Upper lobe of right lung (tissue), 1 donor: ENCODE measurements at regions not wholly inside any gene's neighbourhood (a gene's known extent, or its start where the extent isn't known, plus 50 kb on each side); places are given as distances from the start of the nearest gene placed in this dataset.

Source experiments
- ATAC-seq: fragments of 200-7000 bp; cut with Tn5 transposase; one replicate; pipeline ENCODE4 v1.9.1; 2020; ENCODE audit warnings: mild to moderate bottlenecking, moderate library complexity
- DNase-seq: peaks from one replicate; pipeline ENCODE4 v3.0.0-alpha.2; 2020
- H3K27ac ChIP-seq: fragments of 200-600 bp; one replicate; pipeline ENCODE4 v1.8.0; 2022
- H3K27me3 ChIP-seq: fragments of 200-600 bp; one replicate; pipeline ENCODE4 v1.8.0; 2022; ENCODE audit warnings: mild to moderate bottlenecking
- H3K36me3 ChIP-seq: fragments of 200-600 bp; one replicate; pipeline ENCODE4 v1.8.0; 2022
- H3K4me1 ChIP-seq: fragments of 200-600 bp; one replicate; pipeline ENCODE4 v1.8.0; 2022
- H3K4me3 ChIP-seq: fragments of 200-600 bp; one replicate; pipeline ENCODE4 v1.8.0; 2022; ENCODE audit warnings: mild to moderate bottlenecking
- H3K9me3 ChIP-seq: fragments of 200-600 bp; one replicate; pipeline ENCODE4 v1.8.0; 2022
- intact Hi-C: fragments of 100-400 bp; cut with DNase I; formaldehyde crosslinking; loops from one replicate; pipeline ENCODE4 v1.11.0; 2022
- TF ChIP-seq, protein P1 (sequence below): fragments of 200-600 bp; IDR thresholded peaks from one replicate; pipeline ENCODE4 v1.8.0; 2022; ENCODE audit warnings: antibody characterized with exemption
- donor health status: DM: no; HTN: yes; CAD: no; lungs with severe emphysema.

DNA sequence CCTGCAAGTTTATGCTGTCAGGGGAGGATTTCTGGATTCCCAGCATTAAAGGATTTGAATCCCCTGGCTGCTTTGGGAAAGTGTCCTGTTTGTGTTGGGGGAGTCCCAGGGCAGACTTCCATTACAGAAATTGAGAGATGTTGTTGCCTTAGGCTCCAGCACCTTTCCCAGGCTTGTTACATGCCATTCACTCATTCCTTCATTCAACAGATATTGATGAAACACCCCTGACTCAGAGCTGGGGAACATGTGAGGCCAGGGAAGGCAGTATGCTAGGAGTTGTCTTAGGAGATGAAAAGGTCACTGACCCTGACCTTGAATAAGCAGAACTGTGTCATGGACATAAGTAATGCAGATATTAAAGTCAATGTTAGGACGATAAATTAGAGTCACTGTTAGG, 161.7 kb downstream of the NTMT2 start:
- intact Hi-C loops: no loop called here
- Histone ChIP-seq H3K4me3 (no peak overlapping the region), H3K27me3 (no peaks in the 10 kb centered on the region), H3K9me3 (no peaks in the 10 kb centered on the region), H3K36me3 (no peaks in the 10 kb centered on the region), H3K27ac (no peak overlapping the region), H3K4me1 (peaks cover 8% of the 10 kb centered on the region)
- TF ChIP-seq, protein P1, sequence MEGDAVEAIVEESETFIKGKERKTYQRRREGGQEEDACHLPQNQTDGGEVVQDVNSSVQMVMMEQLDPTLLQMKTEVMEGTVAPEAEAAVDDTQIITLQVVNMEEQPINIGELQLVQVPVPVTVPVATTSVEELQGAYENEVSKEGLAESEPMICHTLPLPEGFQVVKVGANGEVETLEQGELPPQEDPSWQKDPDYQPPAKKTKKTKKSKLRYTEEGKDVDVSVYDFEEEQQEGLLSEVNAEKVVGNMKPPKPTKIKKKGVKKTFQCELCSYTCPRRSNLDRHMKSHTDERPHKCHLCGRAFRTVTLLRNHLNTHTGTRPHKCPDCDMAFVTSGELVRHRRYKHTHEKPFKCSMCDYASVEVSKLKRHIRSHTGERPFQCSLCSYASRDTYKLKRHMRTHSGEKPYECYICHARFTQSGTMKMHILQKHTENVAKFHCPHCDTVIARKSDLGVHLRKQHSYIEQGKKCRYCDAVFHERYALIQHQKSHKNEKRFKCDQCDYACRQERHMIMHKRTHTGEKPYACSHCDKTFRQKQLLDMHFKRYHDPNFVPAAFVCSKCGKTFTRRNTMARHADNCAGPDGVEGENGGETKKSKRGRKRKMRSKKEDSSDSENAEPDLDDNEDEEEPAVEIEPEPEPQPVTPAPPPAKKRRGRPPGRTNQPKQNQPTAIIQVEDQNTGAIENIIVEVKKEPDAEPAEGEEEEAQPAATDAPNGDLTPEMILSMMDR: no peak
- no peak for DNase-seq
- ATAC-seq: no peak

DNA sequence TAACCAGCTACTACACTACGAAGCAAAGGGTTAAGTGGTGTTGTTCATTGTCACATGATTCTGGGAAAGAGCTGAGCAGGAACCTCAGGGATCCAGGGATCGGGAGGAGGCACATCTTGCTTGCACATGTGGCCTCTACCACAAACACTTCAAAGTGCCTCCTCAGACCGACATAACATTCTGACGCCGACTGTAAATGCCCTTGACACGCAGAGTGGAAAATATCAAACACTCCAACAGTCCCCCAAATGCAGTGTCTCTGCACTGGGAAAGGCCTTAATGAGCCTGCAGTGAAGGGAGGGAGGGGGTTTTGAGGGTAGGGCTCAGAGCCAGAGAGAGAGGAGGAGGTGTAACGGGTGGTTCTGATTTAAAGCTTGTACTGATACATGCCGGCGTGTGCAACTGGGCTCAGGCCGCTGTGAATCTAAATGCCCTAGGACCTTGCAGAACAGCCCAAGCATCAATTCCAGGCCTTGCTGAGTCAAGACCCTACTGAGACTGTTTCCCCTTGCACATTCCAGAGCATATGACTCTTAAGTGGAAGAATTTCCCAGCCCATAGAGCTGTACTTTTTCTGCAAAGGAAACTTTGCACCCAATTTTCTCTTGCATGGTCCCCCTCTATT, 163.7 kb downstream of the NTMT2 start:
- Histone ChIP-seq H3K4me3 (no peak overlapping the region), H3K27ac (no peak overlapping the region), H3K4me1 (peaks cover 8% of the 10 kb centered on the region), H3K36me3 (no peaks in the 10 kb centered on the region), H3K27me3 (no peaks in the 10 kb centered on the region), H3K9me3 (no peaks in the 10 kb centered on the region)
- TF ChIP-seq, protein P1: no peak
- DNase-seq (no peak), ATAC-seq (peak; percentile 58)
- intact Hi-C loops: no loop called here

DNA sequence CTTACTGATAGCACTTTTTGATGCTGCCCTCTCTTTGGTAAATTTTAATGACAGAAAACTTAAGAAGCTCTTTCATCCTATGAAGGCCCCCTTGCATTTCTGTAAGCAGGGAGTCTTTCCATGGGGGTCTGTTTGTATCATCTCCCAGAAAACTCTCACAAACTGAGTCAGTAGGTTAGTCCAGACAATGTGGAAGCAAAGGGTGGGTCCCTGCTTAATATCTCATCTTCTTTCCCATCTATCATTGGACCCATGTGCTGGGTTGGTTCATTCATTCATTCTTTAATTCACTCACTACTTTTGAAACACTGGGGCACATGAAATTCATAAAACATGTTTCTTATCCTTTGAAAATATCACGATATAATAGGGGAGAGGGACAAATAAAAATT, 164.3 kb downstream of the NTMT2 start:
- ATAC-seq: no peak
- Histone ChIP-seq H3K27ac (no peak overlapping the region), H3K4me3 (no peak overlapping the region), H3K4me1 (peaks cover 8% of the 10 kb centered on the region), H3K36me3 (no peaks in the 10 kb centered on the region), H3K9me3 (no peaks in the 10 kb centered on the region), H3K27me3 (no peaks in the 10 kb centered on the region)
- intact Hi-C loops: no loop called here
- TF ChIP-seq, protein P1: no peak
- DNase-seq: no peak

DNA sequence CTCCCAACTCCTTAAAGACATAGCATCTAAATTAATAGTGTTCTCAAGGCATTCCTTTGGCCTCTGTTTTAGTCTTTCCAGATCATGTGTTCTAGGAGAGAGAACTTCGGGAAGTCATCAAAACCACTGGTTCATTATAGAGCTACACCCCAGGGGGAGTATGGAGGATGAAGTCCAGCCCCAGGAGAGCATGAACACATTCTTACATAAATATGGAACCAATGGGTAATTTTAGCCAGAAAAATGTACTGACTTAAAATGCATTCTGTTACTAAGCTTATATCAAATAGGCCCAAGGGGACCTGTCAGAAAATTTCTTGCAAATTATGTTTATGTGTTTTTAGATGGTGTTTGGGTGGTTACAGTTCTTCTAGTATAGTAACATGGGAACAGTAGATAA, 165.2 kb downstream of the NTMT2 start:
- intact Hi-C loops: no loop called here
- TF ChIP-seq, protein P1: no peak
- DNase-seq: no peak

DNA sequence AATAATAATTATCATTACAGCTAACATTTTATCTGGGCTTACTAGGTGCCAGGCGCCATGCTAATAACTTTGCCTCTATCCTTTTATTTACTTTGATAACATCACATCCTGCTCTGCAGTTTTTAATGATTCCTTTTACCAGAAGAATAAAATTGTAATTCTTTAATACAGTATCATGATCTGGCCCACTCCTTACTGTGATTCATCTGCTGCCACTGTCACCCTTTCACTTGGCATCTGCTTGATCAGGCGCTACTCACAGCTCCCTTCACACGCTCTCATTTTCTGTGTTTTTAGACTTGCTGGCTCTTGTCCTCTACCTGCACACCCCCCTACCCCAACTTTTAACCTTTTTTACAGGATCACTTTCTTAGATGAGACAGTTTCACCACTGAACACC, 167.5 kb downstream of the NTMT2 start:
- DNase-seq (no peak), ATAC-seq (no peak)
- peaks cover 8% of the 10 kb centered on the region for H3K4me1 ChIP-seq
- H3K27ac ChIP-seq: no peak overlapping the region
- H3K36me3 ChIP-seq: no peaks in the 10 kb centered on the region
- TF ChIP-seq, protein P1: no peak
- H3K9me3 ChIP-seq: no peaks in the 10 kb centered on the region
- intact Hi-C loops: no loop called here
- H3K27me3 ChIP-seq: no peaks in the 10 kb centered on the region
- H3K4me3 ChIP-seq: no peak overlapping the region

More for the DNA sequence above, 165.2 kb downstream of the NTMT2 start:
- no peak overlapping the region for H3K27ac ChIP-seq
- no peak overlapping the region for H3K4me3 ChIP-seq
- no peaks in the 10 kb centered on the region for H3K9me3 ChIP-seq
- H3K4me1 ChIP-seq: peaks cover 8% of the 10 kb centered on the region
- no peaks in the 10 kb centered on the region for H3K27me3 ChIP-seq
- no peak for ATAC-seq
- no peaks in the 10 kb centered on the region for H3K36me3 ChIP-seq

DNA sequence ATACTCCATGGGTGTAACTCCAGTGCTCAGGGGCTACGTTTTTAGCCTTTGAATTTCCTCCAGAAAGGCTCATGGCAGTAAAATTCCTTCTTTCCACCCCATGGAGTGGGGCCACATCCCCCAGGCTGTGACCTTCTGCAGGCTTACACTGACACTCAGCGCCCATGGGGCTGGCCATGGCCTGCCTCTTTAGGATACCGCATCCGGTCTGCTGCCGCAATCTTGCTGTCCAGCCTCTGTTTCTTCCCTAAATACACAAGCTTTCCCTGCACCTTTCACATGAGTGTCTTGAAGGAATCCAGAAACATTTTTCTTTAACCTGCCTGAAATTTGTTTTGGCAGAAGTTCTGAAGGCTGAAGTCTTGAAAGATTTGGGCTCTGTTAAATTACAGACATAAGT, 170.5 kb downstream of the NTMT2 start:
- no peak overlapping the region for H3K4me3 ChIP-seq
- ATAC-seq: peak; percentile 56
- no peak for DNase-seq
- H3K9me3 ChIP-seq: no peaks in the 10 kb centered on the region
- no peak overlapping the region for H3K27ac ChIP-seq
- TF ChIP-seq, protein P1: no peak
- intact Hi-C loops: no loop called here
- H3K27me3 ChIP-seq: no peaks in the 10 kb centered on the region
- H3K36me3 ChIP-seq: no peaks in the 10 kb centered on the region
- no peaks in the 10 kb centered on the region for H3K4me1 ChIP-seq
